KBM-7 (cell line): ENCODE measurements at regions not wholly inside any gene's neighbourhood (a gene's known extent, or its start where the extent isn't known, plus 50 kb on each side); places are given as distances from the start of the nearest gene placed in this dataset.
"Not testable (repeated sequence)": the region's sequence is repeated elsewhere in the genome, so short reads cannot be mapped to it uniquely, and the experiment has no call there.

Experiments
- DNase-seq: peaks from one replicate; pipeline ENCODE4 v3.0.0-alpha.2; 2015
- in situ Hi-C: fragments of 300-500 bp; cut with MboI; formaldehyde crosslinking; loops from 2 replicates; pipeline ENCODE4 v1.14.3; 2020; ENCODE audit warnings: low sequenced_read_pairs, low pct_unique_long_range_greater_than_20kb, mixed read lengths

GRCh38 chr9:126158588-126159429, 167.8 kb upstream of the MVB12B start:
- in situ Hi-C loops = no loop called here
- DNase-seq = no peak

- in situ Hi-C loops = no loop called here
These were observed 167.1 kb upstream of the MVB12B start for GRCh38 chr9:126159430-126160060.

GRCh38 chr9:126160067-126160853, 166.4 kb upstream of the MVB12B start:
- in situ Hi-C loops = no loop called here
- DNase-seq = no peak

More at GRCh38 chr9:126159430-126160060, 167.1 kb upstream of the MVB12B start:
- DNase-seq = no peak

GRCh38 chr9:126160854-126161329, 165.7 kb upstream of the MVB12B start:
- DNase-seq = no peak
- in situ Hi-C loops = no loop called here

GRCh38 chr9:126162611-126163381, 163.8 kb upstream of the MVB12B start:
- in situ Hi-C loops = no loop called here
- DNase-seq = no peak

GRCh38 chr9:126164796-126165525, 161.7 kb upstream of the MVB12B start:
- no peak for DNase-seq
- in situ Hi-C loops = no loop called here

- DNase-seq = no peak
- in situ Hi-C loops = no loop called here
These were observed 160.9 kb upstream of the MVB12B start for GRCh38 chr9:126165755-126166154.

- DNase-seq = no peak
- in situ Hi-C loops = no loop called here
These were observed 160.3 kb upstream of the MVB12B start for GRCh38 chr9:126166291-126166690.

- DNase-seq = no peak
- in situ Hi-C loops = no loop called here
These were observed 159.8 kb upstream of the MVB12B start for GRCh38 chr9:126166866-126167265.

GRCh38 chr9:126169736-126170135, 156.9 kb upstream of the MVB12B start:
- in situ Hi-C loops = no loop called here

GRCh38 chr9:126170286-126170823, 156.3 kb upstream of the MVB12B start:
- DNase-seq = no peak
- in situ Hi-C loops = no loop called here

More at GRCh38 chr9:126169736-126170135, 156.9 kb upstream of the MVB12B start:
- no peak for DNase-seq

- in situ Hi-C loops = no loop called here
- DNase-seq = no peak
These were observed 155.0 kb upstream of the MVB12B start for GRCh38 chr9:126171641-126172040.

- in situ Hi-C loops = no loop called here
- no peak for DNase-seq
These were observed 153.2 kb upstream of the MVB12B start for GRCh38 chr9:126173401-126173800.

GRCh38 chr9:126173929-126174328, 152.7 kb upstream of the MVB12B start:
- in situ Hi-C loops = no loop called here

GRCh38 chr9:126183266-126183665, 143.4 kb upstream of the MVB12B start:
- DNase-seq = no peak
- in situ Hi-C loops = no loop called here

More at GRCh38 chr9:126173929-126174328, 152.7 kb upstream of the MVB12B start:
- DNase-seq = no peak

- DNase-seq, in situ Hi-C loops: not testable (repeated sequence)
These were observed 135.6 kb upstream of the MVB12B start for GRCh38 chr9:126190994-126191393.

GRCh38 chr9:126198854-126199253, 127.8 kb upstream of the MVB12B start:
- in situ Hi-C loops = no loop called here
- DNase-seq = no peak

- in situ Hi-C loops = no loop called here
- no peak for DNase-seq
These were observed 123.3 kb upstream of the MVB12B start for GRCh38 chr9:126203313-126203712.
